ENCODE measurements at regions not wholly inside any gene's neighbourhood (a gene's known extent, or its start where the extent isn't known, plus 50 kb on each side); places are given as distances from the start of the nearest gene placed in this dataset.

DNA sequence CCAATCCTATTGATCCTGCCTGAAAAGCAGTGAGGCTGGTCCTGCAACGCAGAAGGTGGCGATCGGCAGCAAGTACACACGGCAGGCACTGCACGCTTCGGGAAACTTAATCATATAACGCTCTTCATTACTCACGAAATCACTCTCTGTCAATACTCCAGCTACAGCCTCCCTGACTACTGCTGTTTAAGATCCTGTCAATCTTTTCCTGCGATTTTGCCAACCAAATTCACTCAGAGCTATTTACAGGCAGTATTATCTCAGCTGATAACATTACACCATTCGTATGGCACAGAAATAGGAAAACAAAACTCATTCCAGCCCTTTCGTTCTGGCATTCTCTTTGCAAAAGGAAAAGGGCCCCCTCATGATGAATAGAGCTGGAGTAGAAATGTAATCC is 262.4 kb upstream of the CDH8 start:
- 58% methylated on average over 11 of the region's 11 CpGs for WGBS (ENCODE audit: low lambda C conversion rate, missing lambda C conversion rate)
- TF ChIP-seq EZH2 (IDR thresholded peaks at IDR 0.05; ENCODE audit: borderline replicate concordance) (no peak), EZH2phosphoT487 (IDR thresholded peaks at IDR 0.05; ENCODE audit: low read depth, severe bottlenecking, unreplicated experiment) (no peak)
- TF ChIP-seq, protein P1, sequence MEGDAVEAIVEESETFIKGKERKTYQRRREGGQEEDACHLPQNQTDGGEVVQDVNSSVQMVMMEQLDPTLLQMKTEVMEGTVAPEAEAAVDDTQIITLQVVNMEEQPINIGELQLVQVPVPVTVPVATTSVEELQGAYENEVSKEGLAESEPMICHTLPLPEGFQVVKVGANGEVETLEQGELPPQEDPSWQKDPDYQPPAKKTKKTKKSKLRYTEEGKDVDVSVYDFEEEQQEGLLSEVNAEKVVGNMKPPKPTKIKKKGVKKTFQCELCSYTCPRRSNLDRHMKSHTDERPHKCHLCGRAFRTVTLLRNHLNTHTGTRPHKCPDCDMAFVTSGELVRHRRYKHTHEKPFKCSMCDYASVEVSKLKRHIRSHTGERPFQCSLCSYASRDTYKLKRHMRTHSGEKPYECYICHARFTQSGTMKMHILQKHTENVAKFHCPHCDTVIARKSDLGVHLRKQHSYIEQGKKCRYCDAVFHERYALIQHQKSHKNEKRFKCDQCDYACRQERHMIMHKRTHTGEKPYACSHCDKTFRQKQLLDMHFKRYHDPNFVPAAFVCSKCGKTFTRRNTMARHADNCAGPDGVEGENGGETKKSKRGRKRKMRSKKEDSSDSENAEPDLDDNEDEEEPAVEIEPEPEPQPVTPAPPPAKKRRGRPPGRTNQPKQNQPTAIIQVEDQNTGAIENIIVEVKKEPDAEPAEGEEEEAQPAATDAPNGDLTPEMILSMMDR (IDR thresholded peaks at IDR 0.05; ENCODE audit: poor library complexity), result no peak
- Histone ChIP-seq H3K4me1 (ENCODE audit: insufficient read depth) (no peaks in the 10 kb centered on the region), H3K79me2 (no peaks in the 10 kb centered on the region), H3K4me2 (peak overlapping the region; percentile 63), H4K20me1 (ENCODE audit: insufficient read depth, poor library complexity, severe bottlenecking) (no peaks in the 10 kb centered on the region), H2AFZ (peak overlapping the region; percentile 21), H3K9me2 (replicated peaks; ENCODE audit: insufficient read depth) (no peaks in the 10 kb centered on the region), H3K4me3 (no peak overlapping the region), H3K27me3 (no peaks in the 10 kb centered on the region), H3K9me3 (ENCODE audit: low read depth) (no peaks in the 10 kb centered on the region), H3K27ac (no peak overlapping the region), H3K36me3 (replicated peaks; ENCODE audit: insufficient read depth, low read depth) (no peaks in the 10 kb centered on the region)
- DNase-seq (ENCODE audit: low spot score), result peak; percentile 5

DNA sequence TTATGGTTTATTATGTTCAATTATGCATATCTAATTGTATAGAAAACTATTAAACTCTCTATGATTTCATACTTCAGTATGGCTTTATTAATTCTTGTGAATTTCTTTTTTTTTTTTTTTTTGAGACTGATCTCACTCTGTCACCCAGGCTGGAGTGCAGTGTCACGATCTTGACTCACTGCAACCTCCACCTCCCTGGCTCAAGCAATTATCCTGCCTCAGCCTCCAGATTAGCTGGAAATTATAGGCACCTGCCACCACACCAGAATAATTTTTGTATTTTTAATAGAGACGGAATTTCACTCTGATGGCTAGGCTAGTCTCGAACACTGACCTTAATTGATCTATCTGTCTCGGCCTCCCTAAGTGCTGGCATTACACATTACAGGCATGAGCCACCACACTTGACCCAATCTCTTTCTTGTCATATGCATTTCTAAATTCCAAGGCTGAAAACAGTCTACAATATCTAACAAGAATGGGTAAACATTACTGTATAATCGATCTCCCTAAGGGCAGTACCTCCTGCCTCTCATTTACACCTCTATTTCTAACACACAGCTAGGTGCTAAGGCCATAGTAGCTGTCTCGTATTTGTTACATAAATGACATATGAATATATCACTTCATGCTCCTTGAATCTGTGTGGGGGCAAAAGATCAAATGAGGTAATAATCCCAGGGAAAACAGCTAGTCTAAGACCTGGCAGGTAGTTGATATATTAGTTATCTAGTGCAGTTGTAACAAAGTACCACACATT is 258.2 kb upstream of the CDH8 start:
- no peaks in the 10 kb centered on the region for H3K27me3 ChIP-seq
- H2AFZ ChIP-seq, result no peak overlapping the region
- DNase-seq (ENCODE audit: low spot score), result no peak
- H3K4me3 ChIP-seq, result no peak overlapping the region
- no peaks in the 10 kb centered on the region for H3K9me2 ChIP-seq (replicated peaks; ENCODE audit: insufficient read depth)
- H3K36me3 ChIP-seq (replicated peaks; ENCODE audit: insufficient read depth, low read depth), result no peaks in the 10 kb centered on the region
- H3K4me1 ChIP-seq (ENCODE audit: insufficient read depth), result no peaks in the 10 kb centered on the region
- H3K9me3 ChIP-seq (ENCODE audit: low read depth), result no peaks in the 10 kb centered on the region
- no peaks in the 10 kb centered on the region for H4K20me1 ChIP-seq (ENCODE audit: insufficient read depth, poor library complexity, severe bottlenecking)
- TF ChIP-seq EZH2phosphoT487 (IDR thresholded peaks at IDR 0.05; ENCODE audit: low read depth, severe bottlenecking, unreplicated experiment) (no peak), EZH2 (IDR thresholded peaks at IDR 0.05; ENCODE audit: borderline replicate concordance) (no peak)
- TF ChIP-seq, protein P1 (IDR thresholded peaks at IDR 0.05; ENCODE audit: poor library complexity), result no peak
- no peak overlapping the region for H3K27ac ChIP-seq
- 86% methylated on average over 6 of the region's 6 CpGs for WGBS (ENCODE audit: low lambda C conversion rate, missing lambda C conversion rate)
- no peaks in the 10 kb centered on the region for H3K79me2 ChIP-seq
- no peak overlapping the region for H3K4me2 ChIP-seq

DNA sequence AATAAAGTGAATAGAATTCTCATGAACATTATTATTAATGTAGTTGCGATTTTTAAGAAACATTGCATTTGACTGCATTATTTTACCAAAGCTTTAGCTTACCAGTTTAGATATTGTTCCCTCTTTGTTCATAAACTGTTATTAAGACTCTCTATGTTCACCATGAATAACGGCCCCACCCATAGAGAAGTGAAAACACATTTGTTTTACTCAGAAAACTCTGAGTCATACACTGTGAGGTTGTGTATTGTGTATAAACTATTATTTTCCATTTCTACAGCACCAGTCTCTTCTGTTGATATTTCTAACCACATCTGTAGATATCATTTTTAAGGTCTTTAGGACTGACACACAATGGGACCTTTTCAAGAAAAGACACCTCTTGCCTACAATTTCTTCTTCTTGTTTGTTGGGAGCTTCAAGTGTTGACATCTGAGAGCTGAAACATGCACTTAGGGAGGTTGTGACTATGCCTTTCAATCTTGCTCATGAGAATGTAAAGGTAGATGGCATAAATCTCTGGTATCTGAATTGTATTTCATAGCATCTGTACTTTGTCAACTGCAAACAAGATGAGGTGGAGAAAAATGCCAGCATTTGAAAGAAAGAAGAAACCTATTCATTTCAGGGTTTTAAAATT is 252.9 kb upstream of the CDH8 start:
- no peaks in the 10 kb centered on the region for H4K20me1 ChIP-seq (ENCODE audit: insufficient read depth, poor library complexity, severe bottlenecking)
- H3K4me3 ChIP-seq, result no peak overlapping the region
- H3K79me2 ChIP-seq, result no peaks in the 10 kb centered on the region
- no peak overlapping the region for H3K4me2 ChIP-seq
- WGBS (ENCODE audit: low lambda C conversion rate, missing lambda C conversion rate), result 49% methylated on average over 2 of the region's 2 CpGs
- H3K9me3 ChIP-seq (ENCODE audit: low read depth), result no peaks in the 10 kb centered on the region
- no peak overlapping the region for H3K27ac ChIP-seq
- H2AFZ ChIP-seq, result no peak overlapping the region
- TF ChIP-seq, protein P1 (IDR thresholded peaks at IDR 0.05; ENCODE audit: poor library complexity), result no peak
- no peak for TF ChIP-seq EZH2phosphoT487 (IDR thresholded peaks at IDR 0.05; ENCODE audit: low read depth, severe bottlenecking, unreplicated experiment)
- TF ChIP-seq EZH2 (IDR thresholded peaks at IDR 0.05; ENCODE audit: borderline replicate concordance), result no peak
- H3K4me1 ChIP-seq (ENCODE audit: insufficient read depth), result no peaks in the 10 kb centered on the region
- no peaks in the 10 kb centered on the region for H3K36me3 ChIP-seq (replicated peaks; ENCODE audit: insufficient read depth, low read depth)
- H3K9me2 ChIP-seq (replicated peaks; ENCODE audit: insufficient read depth), result no peaks in the 10 kb centered on the region
- DNase-seq (ENCODE audit: low spot score), result no peak
- H3K27me3 ChIP-seq, result no peaks in the 10 kb centered on the region
